Neutrophil (primary cell): ENCODE measurements at regions not wholly inside any gene's neighbourhood (a gene's known extent, or its start where the extent isn't known, plus 50 kb on each side); places are given as distances from the start of the nearest gene placed in this dataset.

ENCODE experiments used
- H3K27ac ChIP-seq: fragments of 200-600 bp; sonication (generic); 2 replicates; pipeline ENCODE4 v1.5.1; 2016; ENCODE audit warnings: mild to moderate bottlenecking, moderate library complexity
- H3K27me3 ChIP-seq: fragments of 200-600 bp; sonication (generic); 2 replicates; pipeline ENCODE4 v1.6.0; 2016; ENCODE audit warnings: mild to moderate bottlenecking
- H3K36me3 ChIP-seq: fragments of 200-600 bp; sonication (generic); 2 replicates; pipeline ENCODE4 v1.5.1; 2017
- H3K4me1 ChIP-seq, 2 experiments: fragments of 200-600 bp in 1 of 2; sonication (generic) in 1 of 2; 1 replicate in 1 of 2; 2 replicates in 1 of 2; pipeline versions ENCODE4 v1.5.1 to v1.6.1; 2013 to 2016; ENCODE audit warnings: low read depth in 1 of 2, low read length in 1 of 2, mild to moderate bottlenecking in 1 of 2, moderate library complexity in 1 of 2; ENCODE audit not compliant: control insufficient read depth in 1 of 2, insufficient read depth in 1 of 2
- H3K4me3 ChIP-seq, 2 experiments: fragments of 200-600 bp in 1 of 2; sonication (generic) in 1 of 2; 1 replicate in 1 of 2; 2 replicates in 1 of 2; pipeline ENCODE4 v1.5.1; 2013 to 2016; ENCODE audit warnings: low read depth in 1 of 2, low read length in 1 of 2, mild to moderate bottlenecking in 1 of 2, moderate library complexity in 1 of 2
- H3K9me3 ChIP-seq: fragments of 200-600 bp; sonication (generic); 2 replicates; pipeline ENCODE4 v1.5.1; 2016
- CTCF ChIP-seq: fragments of 200-600 bp; sonication (generic); IDR thresholded peaks from 2 replicates; pipeline ENCODE4 v1.5.1; 2016; ENCODE audit warnings: antibody characterized with exemption

DNA sequence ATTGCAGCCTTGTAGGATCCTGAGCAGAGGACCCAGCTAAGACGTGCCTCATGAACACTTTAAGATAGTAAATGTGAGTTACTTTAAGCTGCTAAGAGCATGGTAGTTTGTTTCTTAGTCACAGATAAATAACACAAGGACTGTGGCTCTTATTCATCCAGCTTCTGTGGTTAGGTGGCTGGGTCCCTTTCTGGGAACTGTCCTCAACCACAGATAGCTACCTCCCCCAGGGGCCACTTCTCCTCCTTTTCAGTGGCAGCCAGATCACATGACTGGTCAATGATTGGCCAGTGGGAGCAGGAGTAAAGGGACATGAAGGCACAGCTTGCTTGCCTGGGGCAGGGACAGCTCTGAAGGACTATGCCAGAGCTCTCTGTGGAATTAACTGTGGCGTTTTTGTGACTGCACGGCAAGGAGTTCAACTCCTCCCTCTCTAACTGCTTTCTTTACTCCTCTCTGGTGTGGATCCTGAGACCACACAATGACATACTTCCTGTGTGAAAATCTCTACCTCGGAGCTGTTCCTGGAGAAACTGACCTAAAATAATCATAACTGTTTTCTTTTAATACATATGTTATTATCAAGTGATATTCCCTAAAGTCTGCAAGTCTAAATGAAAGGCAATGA, 76.5 kb downstream of the NRN1 start:
- Histone ChIP-seq H3K27ac (no peak overlapping the region), H3K9me3 (no peaks in the 10 kb centered on the region), H3K27me3 (peaks cover 54% of the 10 kb centered on the region), H3K4me1 (no peaks in the 10 kb centered on the region), H3K4me3 (no peak overlapping the region), H3K36me3 (no peaks in the 10 kb centered on the region)
- no peak for TF ChIP-seq CTCF

DNA sequence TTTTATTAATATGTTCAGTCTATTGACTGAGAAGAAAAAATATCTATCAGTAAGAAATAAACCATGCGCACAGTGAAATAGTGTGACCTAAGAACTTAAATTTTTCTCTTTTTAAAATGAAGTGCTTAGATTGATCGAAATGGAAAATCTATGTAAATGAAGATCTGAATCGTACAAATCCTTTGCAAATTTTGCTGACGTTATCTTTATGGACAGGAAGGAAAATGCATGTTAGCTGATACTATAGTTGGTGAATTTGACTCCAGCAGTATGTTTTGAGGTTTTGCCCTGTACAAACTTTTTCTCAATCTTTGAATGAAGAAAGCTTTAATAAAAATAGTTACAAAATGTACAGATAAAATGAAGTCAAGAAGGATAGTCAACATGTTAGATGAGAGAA, 82.9 kb downstream of the NRN1 start:
- H3K27me3 ChIP-seq, result no peaks in the 10 kb centered on the region
- no peak overlapping the region for H3K27ac ChIP-seq
- no peak overlapping the region for H3K4me3 ChIP-seq
- TF ChIP-seq CTCF, result no peak
- no peaks in the 10 kb centered on the region for H3K36me3 ChIP-seq
- no peaks in the 10 kb centered on the region for H3K4me1 ChIP-seq
- peaks cover 4% of the 10 kb centered on the region for H3K9me3 ChIP-seq

GRCh38 chr6:5922230-5922629, 84.5 kb downstream of the NRN1 start:
- no peak for TF ChIP-seq CTCF
- Histone ChIP-seq H3K36me3 (no peaks in the 10 kb centered on the region), H3K27me3 (peaks cover 3% of the 10 kb centered on the region), H3K4me1 (no peaks in the 10 kb centered on the region), H3K27ac (no peak overlapping the region), H3K9me3 (peaks cover 4% of the 10 kb centered on the region), H3K4me3 (no peak overlapping the region)

DNA sequence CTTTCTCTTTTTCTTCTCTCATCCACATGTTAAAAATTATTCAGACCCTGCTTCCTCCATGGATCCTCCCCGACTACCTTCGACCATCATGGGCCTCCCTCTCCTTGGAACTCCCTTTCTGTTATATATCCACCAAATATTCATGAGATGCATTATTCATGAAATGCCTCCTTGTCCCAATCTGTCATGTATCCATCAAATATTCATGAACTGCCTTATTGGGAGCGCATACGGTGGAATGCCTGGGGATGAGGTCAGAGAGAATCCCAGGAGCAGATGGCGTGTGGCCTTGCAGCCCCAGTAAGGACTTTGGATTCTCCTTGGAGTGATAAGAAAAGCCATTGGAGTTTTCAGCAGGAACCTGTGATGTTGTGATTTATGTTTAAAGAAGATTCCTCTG, 97.0 kb downstream of the NRN1 start:
- Histone ChIP-seq H3K27me3 (no peaks in the 10 kb centered on the region), H3K27ac (no peak overlapping the region), H3K36me3 (no peaks in the 10 kb centered on the region), H3K9me3 (no peaks in the 10 kb centered on the region), H3K4me1 (no peaks in the 10 kb centered on the region), H3K4me3 (no peak overlapping the region)
- TF ChIP-seq CTCF, result no peak

GRCh38 chr6:5906842-5907241, 99.9 kb downstream of the NRN1 start:
- no peaks in the 10 kb centered on the region for H3K36me3 ChIP-seq
- TF ChIP-seq CTCF, result no peak
- H3K27me3 ChIP-seq, result no peaks in the 10 kb centered on the region
- H3K27ac ChIP-seq, result no peak overlapping the region
- H3K4me3 ChIP-seq, result no peak overlapping the region
- H3K4me1 ChIP-seq, result no peaks in the 10 kb centered on the region
- no peaks in the 10 kb centered on the region for H3K9me3 ChIP-seq

DNA sequence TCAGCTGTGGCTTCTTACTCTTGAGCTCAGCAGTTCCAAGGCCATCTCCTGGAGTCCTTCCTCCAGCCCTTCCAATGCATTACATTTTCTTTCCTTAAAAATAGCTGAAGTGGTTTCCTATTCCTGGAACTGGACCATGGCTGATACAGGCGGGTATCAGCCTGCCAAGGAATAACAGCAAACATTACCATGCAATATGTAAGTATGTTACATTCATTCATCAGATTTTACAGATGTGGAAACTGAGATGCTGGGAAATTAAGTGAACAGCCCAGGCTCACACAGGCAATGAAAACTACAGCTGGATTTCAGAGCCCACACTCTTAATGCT, 100.4 kb downstream of the NRN1 start:
- no peak for TF ChIP-seq CTCF
- H3K27me3 ChIP-seq, result no peaks in the 10 kb centered on the region
- H3K27ac ChIP-seq, result no peak overlapping the region
- no peaks in the 10 kb centered on the region for H3K4me1 ChIP-seq
- H3K4me3 ChIP-seq, result no peak overlapping the region
- no peaks in the 10 kb centered on the region for H3K9me3 ChIP-seq
- no peaks in the 10 kb centered on the region for H3K36me3 ChIP-seq
